ENCODE measurements at regions not wholly inside any gene's neighbourhood (a gene's known extent, or its start where the extent isn't known, plus 50 kb on each side); places are given as distances from the start of the nearest gene placed in this dataset.

DNA sequence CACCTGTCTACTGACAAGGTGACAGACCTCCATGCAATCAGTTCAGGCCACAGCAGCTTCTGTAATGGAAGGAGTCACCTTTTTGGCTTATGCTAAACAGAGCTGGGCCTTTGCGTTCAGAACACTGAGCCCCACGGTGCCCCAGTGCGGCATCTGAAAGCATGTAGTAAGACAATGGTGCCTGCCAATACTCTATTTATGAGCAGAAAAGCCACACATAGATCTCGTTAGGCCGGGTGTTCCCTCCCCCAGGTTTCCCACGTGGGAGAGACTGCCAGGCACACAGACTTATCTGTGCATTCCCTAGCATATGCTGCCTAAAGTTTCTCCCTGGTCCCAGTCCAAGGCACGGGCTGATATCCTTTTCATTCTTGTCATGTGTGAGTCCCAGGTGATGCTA, 150.9 kb downstream of the ACTR3 start:
- TF ChIP-seq CTCF (IDR thresholded peaks at IDR 0.05), result no peak
- intact Hi-C loops (cut with DNase I, micrococcal nuclease), result no loop called here
- ATAC-seq, result no peak
- H3K4me3 ChIP-seq, result no peak overlapping the region
- no peaks in the 10 kb centered on the region for H3K9me3 ChIP-seq
- no peaks in the 10 kb centered on the region for H3K4me1 ChIP-seq (ENCODE audit: low read depth)
- no peak for DNase-seq
- H3K36me3 ChIP-seq (ENCODE audit: low read depth), result no peaks in the 10 kb centered on the region

GRCh38 chr2:114044985-114045384, 155.1 kb downstream of the ACTR3 start:
- DNase-seq (no peak), ATAC-seq (no peak)
- intact Hi-C loops (cut with DNase I, micrococcal nuclease), result no loop called here
- Histone ChIP-seq H3K36me3 (ENCODE audit: low read depth) (no peaks in the 10 kb centered on the region), H3K4me1 (ENCODE audit: low read depth) (no peaks in the 10 kb centered on the region), H3K4me3 (no peak overlapping the region), H3K9me3 (no peaks in the 10 kb centered on the region)
- TF ChIP-seq CTCF (IDR thresholded peaks at IDR 0.05), result no peak

DNA sequence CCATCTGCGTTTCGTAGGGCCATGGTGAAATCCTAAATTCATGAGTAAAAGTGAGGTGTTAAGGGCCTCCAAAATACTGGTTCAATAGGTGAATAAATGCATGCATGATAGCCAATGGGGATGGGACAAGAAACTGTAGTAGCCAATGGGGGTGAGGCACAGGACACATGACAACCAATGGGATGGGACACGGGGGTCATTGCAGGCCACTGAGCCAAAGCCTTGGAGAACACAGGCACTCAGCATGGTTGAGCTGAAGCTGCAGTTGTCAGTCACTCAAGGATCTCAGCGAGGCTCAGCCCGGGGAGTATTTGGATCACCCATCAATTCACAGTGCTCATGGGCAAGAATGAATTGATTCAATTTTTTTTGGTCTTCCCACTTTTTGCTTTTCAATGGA, 156.5 kb downstream of the ACTR3 start:
- Histone ChIP-seq H3K4me1 (ENCODE audit: low read depth) (no peaks in the 10 kb centered on the region), H3K9me3 (no peaks in the 10 kb centered on the region), H3K36me3 (ENCODE audit: low read depth) (no peaks in the 10 kb centered on the region), H3K4me3 (no peak overlapping the region)
- no peak for TF ChIP-seq CTCF (IDR thresholded peaks at IDR 0.05)
- intact Hi-C loops (cut with DNase I, micrococcal nuclease), result no loop called here
- ATAC-seq (no peak), DNase-seq (no peak)

GRCh38 chr2:114046866-114047435, 157.1 kb downstream of the ACTR3 start:
- H3K36me3 ChIP-seq (ENCODE audit: low read depth), result no peaks in the 10 kb centered on the region
- intact Hi-C loops (cut with DNase I, micrococcal nuclease), result no loop called here
- no peak for TF ChIP-seq CTCF (IDR thresholded peaks at IDR 0.05)
- H3K4me1 ChIP-seq (ENCODE audit: low read depth), result no peaks in the 10 kb centered on the region
- DNase-seq (no peak), ATAC-seq (no peak)
- H3K4me3 ChIP-seq, result no peak overlapping the region
- H3K9me3 ChIP-seq, result no peaks in the 10 kb centered on the region

DNA sequence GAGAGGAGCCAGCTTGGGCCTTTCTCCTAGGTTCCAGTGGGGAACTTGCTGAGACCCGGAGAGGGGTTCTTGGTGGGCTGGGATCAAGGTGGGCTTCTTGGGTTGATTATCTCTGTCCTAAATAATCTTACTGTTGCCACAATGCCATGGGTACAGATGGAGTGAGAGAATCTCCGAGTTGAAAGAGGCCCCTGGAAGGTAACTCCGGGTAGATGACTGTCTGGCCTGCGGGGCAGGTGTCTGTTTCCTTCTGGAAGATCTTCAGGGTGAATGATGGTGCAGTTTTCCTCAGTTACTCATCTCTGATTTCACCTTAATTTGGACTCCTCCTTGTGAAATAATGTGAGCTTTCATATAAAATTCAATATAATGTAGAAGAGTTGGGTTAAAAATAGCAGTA, 159.4 kb downstream of the ACTR3 start:
- Histone ChIP-seq H3K9me3 (no peaks in the 10 kb centered on the region), H3K4me3 (no peak overlapping the region), H3K4me1 (ENCODE audit: low read depth) (no peaks in the 10 kb centered on the region), H3K36me3 (ENCODE audit: low read depth) (no peaks in the 10 kb centered on the region)
- intact Hi-C loops (cut with DNase I, micrococcal nuclease), result no loop called here
- no peak for TF ChIP-seq CTCF (IDR thresholded peaks at IDR 0.05)
- DNase-seq (no peak), ATAC-seq (no peak)

GRCh38 chr2:114049826-114050225, 159.9 kb downstream of the ACTR3 start:
- no peaks in the 10 kb centered on the region for H3K9me3 ChIP-seq
- ATAC-seq (no peak), DNase-seq (no peak)
- no peak overlapping the region for H3K4me3 ChIP-seq
- no peak for TF ChIP-seq CTCF (IDR thresholded peaks at IDR 0.05)
- H3K36me3 ChIP-seq (ENCODE audit: low read depth), result no peaks in the 10 kb centered on the region
- intact Hi-C loops (cut with DNase I, micrococcal nuclease), result no loop called here
- no peaks in the 10 kb centered on the region for H3K4me1 ChIP-seq (ENCODE audit: low read depth)
